ENCODE measurements at regions not wholly inside any gene's neighbourhood (a gene's known extent, or its start where the extent isn't known, plus 50 kb on each side); places are given as distances from the start of the nearest gene placed in this dataset.

DNA sequence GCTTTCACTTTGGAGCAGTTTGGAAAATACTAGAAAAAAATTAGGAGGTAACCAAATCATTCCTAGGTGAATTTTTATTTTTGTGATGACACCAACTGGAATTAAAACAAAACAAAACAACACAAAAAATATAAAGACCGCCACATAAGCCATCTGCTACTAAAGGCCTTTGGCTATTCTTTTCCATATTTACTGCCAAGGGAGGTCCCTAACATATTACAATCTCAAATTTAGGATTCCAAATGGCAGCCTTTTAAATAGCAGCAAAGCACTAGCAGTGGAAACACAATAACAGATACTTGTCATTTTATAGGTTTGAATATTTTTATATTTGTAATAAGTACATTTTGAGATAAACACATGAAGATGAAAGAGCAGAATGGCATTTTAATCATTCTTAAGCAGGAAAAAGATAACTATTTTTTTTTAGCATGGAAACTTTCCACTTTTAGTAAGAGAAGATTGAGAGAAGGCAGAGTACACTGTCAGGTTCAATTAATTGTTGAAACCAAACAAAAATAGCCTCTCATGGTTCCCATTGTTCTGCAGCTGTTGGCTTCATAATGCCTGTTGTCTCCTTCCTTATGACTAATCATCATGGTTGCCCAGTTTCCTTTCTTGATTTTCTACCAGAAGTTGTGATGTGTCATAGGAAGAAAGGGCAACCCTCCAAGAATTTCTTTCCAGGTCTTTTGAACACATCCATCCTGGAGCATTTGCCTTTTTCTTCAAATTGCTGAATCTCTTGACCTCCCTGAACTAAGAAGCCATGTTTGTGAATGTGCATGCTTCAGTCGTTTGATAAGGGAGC is 219.0 kb upstream of the EMCN start:
- no TSS peak for BruUV-seq (replicated peaks)
- CTCF ChIA-PET = no interaction called here
- no peak overlapping the region for H2AK9ac ChIP-seq (replicated peaks; ENCODE audit: low read depth, low read length, poor library complexity)
- no CpG with 5 or more reads among the region's 2 CpGs for WGBS, 2 experiments (ENCODE audit: extremely low coverage in 2 of 2, insufficient read length in 1 of 2)
- H3K14ac ChIP-seq (replicated peaks; ENCODE audit: low read depth, low read length) = no peak overlapping the region
- dilution Hi-C loops (cut with HindIII; ENCODE audit: low sequenced_read_pairs, unreplicated experiment) = no loop called here
- no peak overlapping the region for H3K23ac ChIP-seq (ENCODE audit: low read depth, low read length)
- no peak for TF ChIP-seq NFE2L2 (IDR thresholded peaks at IDR 0.05; ENCODE audit: low read depth, low read length)
- TF ChIP-seq BHLHE40 (IDR thresholded peaks at IDR 0.05; ENCODE audit: low read depth, low read length) = no peak
- no peak for TF ChIP-seq SMC3 (IDR thresholded peaks at IDR 0.05; ENCODE audit: low read depth, low read length)
- H2AK5ac ChIP-seq (ENCODE audit: low read depth, low read length) = no peak overlapping the region
- no peaks in the 10 kb centered on the region for H3K4me1 ChIP-seq (ENCODE audit: control insufficient read depth, insufficient read depth, low read length)
- POLR2A ChIA-PET (ENCODE audit: unreplicated experiment) = no interaction called here
- no peak overlapping the region for H4K5ac ChIP-seq (ENCODE audit: low read depth, low read length)
- no peaks in the 10 kb centered on the region for H3K9me3 ChIP-seq (ENCODE audit: control insufficient read depth, insufficient read depth, low read length)
- ATAC-seq (ENCODE audit: low read depth) (no peak), DNase-seq (peak; percentile 65)
- H2AFZ ChIP-seq (replicated peaks; ENCODE audit: low read length, poor library complexity) = no peak overlapping the region
- no peak overlapping the region for H3K4me2 ChIP-seq (ENCODE audit: low read depth, low read length)
- no peaks in the 10 kb centered on the region for H4K20me1 ChIP-seq (ENCODE audit: insufficient read depth, low read length)
- H3K56ac ChIP-seq (ENCODE audit: extremely low read depth, insufficient read depth, low read length) = no peak overlapping the region; the same call in 1 of the 2 replicates
- no peak overlapping the region for H3K4ac ChIP-seq (ENCODE audit: low read depth, low read length)
- no peak overlapping the region for H3K18ac ChIP-seq (ENCODE audit: low read depth, low read length)
- H4K8ac ChIP-seq (ENCODE audit: low read depth in 2 of 2, low read length in 2 of 2) = no peak overlapping the region
- H2BK5ac ChIP-seq (ENCODE audit: low read depth, low read length, poor library complexity, severe bottlenecking) = no peak overlapping the region
- no peak overlapping the region for H3K9ac ChIP-seq (ENCODE audit: low read depth, low read length)
- no peak overlapping the region for H3K4me3 ChIP-seq (ENCODE audit: insufficient read depth, low read depth, low read length)
- H4K91ac ChIP-seq (ENCODE audit: insufficient read depth, low read depth, low read length) = no peak overlapping the region
- no peak overlapping the region for H2BK20ac ChIP-seq (ENCODE audit: low read depth, low read length)
- no peaks in the 10 kb centered on the region for H3K79me1 ChIP-seq (ENCODE audit: low read depth in 1 of 2, low read length in 2 of 2)
- H3K27ac ChIP-seq (ENCODE audit: insufficient read depth, low read length) = no peak overlapping the region
- no peaks in the 10 kb centered on the region for H3K9me1 ChIP-seq (ENCODE audit: insufficient read depth, low read length)
- in situ Hi-C loops (cut with MboI; ENCODE audit: low sequenced_read_pairs) = no loop called here
- H2BK120ac ChIP-seq (ENCODE audit: low read depth, low read length) = no peak overlapping the region
- intact Hi-C loops (cut with micrococcal nuclease) = no loop called here
- H3K27me3 ChIP-seq (ENCODE audit: control insufficient read depth, insufficient read depth, low read length) = no peaks in the 10 kb centered on the region
- H2BK15ac ChIP-seq (ENCODE audit: low read depth, low read length) = no peak overlapping the region
- H3K36me3 ChIP-seq (ENCODE audit: control insufficient read depth, insufficient read depth, low read length) = no peaks in the 10 kb centered on the region

All from IMR-90 (cell line).